ENCODE measurements at regions not wholly inside any gene's neighbourhood (a gene's known extent, or its start where the extent isn't known, plus 50 kb on each side); places are given as distances from the start of the nearest gene placed in this dataset.

- TF ChIP-seq CTCF (IDR thresholded peaks at IDR 0.05) (no peak), POLR2A (IDR thresholded peaks at IDR 0.05) (no peak)
Observed at GRCh38 chr14:66284346-66284745, 201.8 kb upstream of the CCDC196 start.

Measured in body of pancreas (tissue), 4 donors.